NCI-H446 treated with DMSO at 0.1 percent for 48 hours (cell line): ENCODE measurements at regions not wholly inside any gene's neighbourhood (a gene's known extent, or its start where the extent isn't known, plus 50 kb on each side); places are given as distances from the start of the nearest gene placed in this dataset.

Experiments
- DNase-seq: peaks from one replicate; lab custom pipeline; 2025; lab: John Stamatoyannopoulos, UW

- DNase-seq, result no peak
Observed at GRCh38 chr12:92466391-92467305, 236.1 kb upstream of the PLEKHG7 start.

DNA sequence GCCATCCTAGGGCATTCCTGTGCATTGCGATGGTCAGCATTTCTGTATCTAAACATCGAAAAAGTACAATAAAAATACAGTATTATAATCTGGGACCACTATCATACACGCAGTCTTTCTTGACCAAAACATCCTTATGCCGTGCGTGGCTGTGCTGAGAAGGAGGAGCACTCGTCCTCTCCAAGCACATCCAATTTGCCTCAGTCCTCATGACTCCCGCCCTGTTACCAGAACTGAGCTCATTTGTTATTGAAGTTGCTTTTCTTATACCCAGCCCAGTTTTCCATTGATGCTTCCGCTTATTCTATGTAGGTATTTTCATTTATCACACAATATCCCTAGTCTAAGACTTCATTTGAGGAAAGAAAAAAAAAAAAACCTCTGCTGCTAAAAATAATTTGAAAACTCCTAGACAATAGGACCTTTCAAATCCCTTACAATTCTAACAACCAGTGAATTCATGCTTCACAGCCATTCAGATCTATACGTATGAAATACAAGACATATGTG lies 236.9 kb upstream of the PLEKHG7 start:
- no peak for DNase-seq

GRCh38 chr12:92464911-92465310 lies 237.9 kb upstream of the PLEKHG7 start:
- no peak for DNase-seq

DNA sequence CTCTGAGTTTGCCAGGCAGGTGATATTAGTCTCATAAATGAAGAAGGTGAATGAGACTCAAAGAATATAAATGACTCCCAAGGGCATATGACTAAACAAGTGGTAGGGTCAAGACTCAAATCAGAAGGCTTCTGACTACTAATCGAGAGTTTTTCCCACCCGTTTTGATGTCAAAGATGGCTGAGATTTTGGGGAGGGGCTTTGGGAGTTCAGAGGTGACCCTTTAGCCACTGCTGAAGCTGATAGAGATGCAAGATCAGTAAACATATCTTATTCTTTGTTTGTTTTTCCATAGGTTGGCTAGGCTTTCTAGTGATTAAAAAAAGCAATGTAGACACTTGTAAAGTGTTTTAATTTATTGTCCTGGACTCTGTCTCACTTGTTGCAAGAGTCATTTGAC lies 239.6 kb upstream of the PLEKHG7 start:
- DNase-seq, result no peak

- DNase-seq, result no peak
Observed at GRCh38 chr12:92462527-92462926, 240.3 kb upstream of the PLEKHG7 start.

DNA sequence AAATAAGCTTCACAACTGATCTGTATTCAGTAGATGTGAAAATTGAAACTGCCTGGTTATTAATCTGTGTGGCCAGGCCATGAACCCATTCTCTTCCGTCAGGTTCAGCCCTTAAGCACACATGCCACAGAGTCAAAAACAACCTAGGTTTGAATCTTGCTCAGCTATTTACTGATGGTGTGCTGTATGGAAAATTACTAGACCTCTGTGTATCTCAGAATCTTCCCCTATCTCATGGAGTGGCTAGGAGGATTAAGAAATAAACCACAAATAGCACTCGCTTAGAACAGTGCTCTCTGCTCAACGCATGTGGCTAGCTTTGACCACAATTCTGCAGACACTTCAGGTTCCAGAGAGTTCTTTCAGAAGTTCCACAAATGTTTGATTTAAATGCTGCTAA lies 240.7 kb upstream of the PLEKHG7 start:
- DNase-seq, result no peak

- no peak for DNase-seq
Observed at GRCh38 chr12:92459850-92460249, 242.9 kb upstream of the PLEKHG7 start.

- DNase-seq, result no peak
Observed at GRCh38 chr12:92458996-92459395, 243.8 kb upstream of the PLEKHG7 start.

DNA sequence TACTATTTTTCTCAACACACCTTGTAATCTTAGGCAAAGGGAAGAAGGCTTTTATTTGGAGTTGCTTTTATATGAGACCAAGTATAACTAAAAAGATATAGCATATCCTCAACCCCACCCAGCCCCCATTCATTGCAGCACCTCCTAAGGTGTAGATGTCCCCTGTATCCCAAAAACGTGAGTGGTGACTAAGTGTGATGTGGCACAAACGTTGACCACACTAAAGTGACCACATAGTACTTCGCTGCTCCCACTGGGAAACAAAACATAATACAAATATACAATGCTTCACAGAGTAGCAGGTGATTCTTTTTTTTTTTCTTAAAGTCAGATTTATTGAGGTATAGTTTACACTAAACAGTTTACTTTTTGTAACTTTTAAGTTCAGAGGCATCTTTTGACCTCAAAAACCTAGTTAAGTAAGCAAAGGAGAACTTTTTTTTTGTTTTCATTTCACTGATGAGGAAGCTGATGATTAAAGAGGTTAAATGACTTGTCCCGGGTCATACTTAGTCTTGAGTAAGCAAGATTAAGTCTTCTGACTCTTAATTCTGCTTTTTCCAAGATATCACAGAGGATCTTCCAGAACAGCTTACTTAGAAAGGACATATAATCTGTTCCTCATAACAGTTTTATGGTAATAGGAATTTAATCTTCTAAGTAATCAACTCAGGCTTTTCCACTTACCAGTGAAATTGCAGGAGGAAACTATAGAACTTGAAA lies 245.2 kb upstream of the PLEKHG7 start:
- no peak for DNase-seq

GRCh38 chr12:92452763-92453162 lies 250.0 kb upstream of the PLEKHG7 start:
- DNase-seq, result no peak

DNA sequence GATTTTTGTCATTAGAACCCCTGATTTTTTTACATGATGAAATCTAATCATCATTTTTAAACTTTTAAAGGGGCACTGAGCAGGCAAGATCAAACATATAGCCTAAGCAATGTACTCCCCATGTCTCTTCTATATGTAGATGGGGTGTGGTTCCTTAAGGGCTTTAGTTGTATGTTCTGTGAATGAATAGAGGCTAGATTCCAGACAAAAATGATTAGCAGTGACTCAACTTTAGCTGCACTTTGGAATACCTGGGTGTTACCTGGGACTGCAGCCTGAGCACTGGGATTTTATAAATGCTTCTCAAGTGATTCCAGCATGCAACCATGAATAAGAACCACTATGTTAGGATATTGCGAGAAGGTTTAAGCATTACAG lies 256.7 kb upstream of the PLEKHG7 start:
- no peak for DNase-seq

DNA sequence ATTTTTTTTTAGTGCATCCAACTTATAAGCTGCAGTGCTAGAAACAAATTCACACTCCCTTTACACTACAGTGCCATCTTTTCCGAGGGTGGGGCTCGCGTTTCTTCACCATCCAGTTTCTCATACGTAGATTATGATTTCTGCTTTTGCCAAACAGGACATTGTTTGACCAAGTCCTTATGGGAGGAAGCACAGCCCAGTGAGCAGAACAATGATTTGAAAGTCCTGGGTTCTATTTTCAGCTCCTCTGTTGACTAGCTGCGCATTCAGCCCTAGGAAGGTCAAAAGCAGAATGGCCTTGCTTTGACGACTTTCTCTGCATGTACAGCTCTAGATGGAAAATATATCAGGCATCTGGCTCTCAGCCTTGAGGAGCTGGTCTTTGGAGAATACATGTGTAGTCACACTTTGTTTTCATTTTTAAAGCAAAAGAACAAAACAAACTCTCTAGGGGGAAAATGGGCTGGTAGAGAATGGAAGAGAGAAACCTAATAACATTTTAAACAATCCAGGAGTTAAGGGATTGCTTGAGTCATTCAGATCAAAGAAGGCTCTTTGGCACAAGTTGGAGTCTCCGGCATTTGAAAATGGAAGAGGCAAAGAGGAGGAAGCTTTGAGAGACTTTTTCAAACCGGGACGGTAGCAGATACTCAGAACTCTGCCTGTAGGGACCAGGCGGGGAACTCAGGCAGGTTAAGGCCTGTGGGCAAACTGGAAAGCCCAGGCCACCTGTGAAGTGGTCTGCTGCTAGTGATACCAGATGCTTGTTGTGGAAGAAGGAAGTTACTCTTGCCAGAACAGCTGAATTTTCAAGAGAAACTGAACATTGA lies 257.3 kb upstream of the PLEKHG7 start:
- DNase-seq, result no peak

- DNase-seq, result no peak
Observed at GRCh38 chr12:92444763-92445162, 258.0 kb upstream of the PLEKHG7 start.

GRCh38 chr12:92442782-92443181 lies 260.0 kb upstream of the PLEKHG7 start:
- DNase-seq, result no peak

DNA sequence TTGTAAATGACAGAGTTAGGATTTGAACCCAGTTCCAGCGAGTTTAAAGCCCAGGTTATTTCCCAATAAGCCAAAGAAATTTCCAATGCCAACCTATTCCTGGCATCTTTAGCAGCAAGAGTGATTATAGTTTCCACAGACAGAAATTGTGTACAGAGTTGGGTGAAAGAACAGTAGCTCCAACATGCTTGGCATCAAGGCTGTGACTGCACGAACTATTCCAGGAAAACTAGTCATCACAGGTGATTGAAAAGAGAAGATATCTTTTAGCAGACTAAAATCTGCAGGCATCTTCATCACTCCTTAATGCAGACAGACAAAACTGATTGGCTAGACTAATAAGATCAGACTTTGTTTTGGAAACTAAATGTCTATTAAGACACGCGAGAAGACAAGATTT lies 262.7 kb upstream of the PLEKHG7 start:
- DNase-seq, result no peak

- DNase-seq, result peak; percentile 82
Observed at GRCh38 chr12:92439420-92439805, 263.4 kb upstream of the PLEKHG7 start.

DNA sequence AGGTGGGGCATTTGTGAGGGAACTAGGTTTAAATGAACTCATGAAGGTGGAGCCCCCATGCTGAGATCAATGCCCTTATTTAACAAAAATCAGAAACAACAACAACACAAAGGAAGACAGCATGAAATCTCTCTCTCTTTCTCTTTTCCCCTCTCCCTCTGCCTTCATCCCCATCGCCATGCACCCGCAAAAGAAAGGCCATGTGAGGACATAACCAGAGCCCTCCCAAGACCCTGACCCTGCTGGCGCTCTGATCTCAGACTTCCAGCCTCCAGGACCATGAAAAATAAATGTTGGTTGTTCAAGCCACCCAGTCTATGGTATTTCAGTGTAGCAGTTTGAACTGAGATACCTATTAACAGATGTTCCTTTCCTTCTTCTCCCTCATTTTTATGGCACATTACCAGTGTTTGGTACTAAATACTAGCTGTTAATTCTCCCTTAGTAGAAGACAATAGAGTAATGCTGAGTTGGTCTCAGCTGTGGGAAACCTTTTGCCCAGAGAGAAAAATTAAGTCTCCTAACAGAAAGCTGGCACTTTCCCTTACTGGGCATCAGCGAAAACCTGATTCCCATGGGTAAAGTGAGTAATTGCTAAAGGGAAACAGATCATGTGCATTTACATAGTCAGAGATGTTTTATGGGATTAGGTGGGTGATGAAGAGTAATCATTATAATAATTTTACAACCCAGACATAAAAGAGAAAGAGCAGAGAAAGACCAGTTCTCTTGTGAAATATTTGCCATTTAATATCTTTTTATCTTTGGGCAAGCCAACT lies 264.0 kb upstream of the PLEKHG7 start:
- peak; percentile 62 for DNase-seq

GRCh38 chr12:92437452-92437851 lies 265.3 kb upstream of the PLEKHG7 start:
- DNase-seq, result no peak

- no peak for DNase-seq
Observed at GRCh38 chr12:92436856-92437255, 265.9 kb upstream of the PLEKHG7 start.

DNA sequence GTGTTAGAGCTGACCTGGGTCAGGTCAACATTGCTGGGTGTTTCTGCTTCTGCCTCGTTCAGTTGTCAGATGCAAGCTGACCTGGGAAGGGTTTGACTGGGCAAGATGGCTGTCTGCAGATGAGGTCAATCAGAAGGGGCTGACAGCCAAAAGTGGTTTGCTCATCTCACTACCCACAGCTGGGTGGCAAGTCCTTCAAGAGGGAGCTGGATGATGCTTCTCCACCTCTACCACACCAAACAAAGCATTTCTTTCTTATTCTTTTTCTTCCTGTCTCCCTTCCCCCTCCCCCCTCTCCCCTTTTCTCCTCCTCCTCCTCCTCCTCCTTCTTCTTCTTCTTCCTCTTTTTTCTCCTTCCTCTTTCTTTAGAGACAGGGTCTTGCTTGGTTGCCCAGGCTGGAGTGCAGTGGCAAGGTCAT lies 268.2 kb upstream of the PLEKHG7 start:
- no peak for DNase-seq

DNA sequence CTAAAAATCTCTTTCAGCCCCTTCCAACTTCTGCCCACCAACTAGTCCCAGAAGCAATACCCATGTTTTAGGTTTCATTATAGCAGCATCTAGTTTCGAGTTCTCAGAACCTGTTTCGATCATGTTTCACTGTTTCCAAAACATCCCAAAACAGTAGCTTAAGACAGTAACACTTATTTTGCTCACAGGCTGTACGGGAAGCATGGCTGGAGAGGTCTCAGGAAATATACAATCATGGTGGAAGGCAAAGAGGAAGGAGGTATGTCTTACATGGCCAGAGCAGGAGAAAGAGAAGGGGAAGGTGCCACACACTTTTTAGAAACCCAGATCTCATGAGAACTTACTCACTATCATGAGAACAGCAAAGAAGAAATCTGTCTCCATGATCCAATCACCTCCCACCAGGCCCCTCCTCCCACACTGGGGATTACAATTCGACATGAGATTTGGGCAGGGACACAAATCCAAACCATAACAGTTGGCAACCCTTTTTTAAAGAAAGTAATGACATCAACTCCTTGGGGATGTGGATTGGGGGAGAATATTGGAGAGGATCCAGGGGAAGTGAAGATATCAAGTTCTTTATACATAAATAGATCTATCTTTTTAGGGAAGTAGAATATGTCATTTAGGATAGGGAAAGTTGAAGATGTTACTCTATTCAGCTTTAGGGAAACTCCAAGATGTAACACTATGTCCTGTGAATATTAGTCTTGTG lies 269.9 kb upstream of the PLEKHG7 start:
- no peak for DNase-seq
